HEK293 (cell line): ENCODE measurements at regions not wholly inside any gene's neighbourhood (a gene's known extent, or its start where the extent isn't known, plus 50 kb on each side); places are given as distances from the start of the nearest gene placed in this dataset.

ENCODE experiments used
- CTCF ChIA-PET: fragments of 350-600 bp; formaldehyde crosslinking; extraction: SDS; loops from one replicate; lab custom pipeline; 2021; ENCODE audit warnings: antibody characterized with exemption; lab: Yijun Ruan, JAX
- POLR2A ChIA-PET: fragments of 300-600 bp; formaldehyde crosslinking; extraction: SDS; loops from one replicate; lab custom pipeline; 2020; ENCODE audit warnings: antibody characterized with exemption, inconsistent platforms; lab: Yijun Ruan, JAX
- H3K27ac ChIP-seq: fragments of 200-500 bp; sonication (Bioruptor generic); 2 replicates; pipeline ENCODE4 v1.5.1; 2014; ENCODE audit warnings: low read depth, low read length, control low read depth, inconsistent platforms; ENCODE audit errors: extremely low read depth
- H3K36me3 ChIP-seq, 2 experiments: fragments of 200-500 bp in 1 of 2; sonication (Bioruptor generic) in 1 of 2; 1 replicate in 1 of 2; 2 replicates in 1 of 2; pipeline ENCODE4 v1.5.1; 2014 to 2017; ENCODE audit warnings: inconsistent platforms in 2 of 2, low read length in 2 of 2; ENCODE audit not compliant: control insufficient read depth in 2 of 2, insufficient read depth in 1 of 2
- H3K4me1 ChIP-seq: fragments of 200-500 bp; sonication (Bioruptor generic); 2 replicates; pipeline ENCODE4 v1.5.1; 2014; ENCODE audit warnings: mild to moderate bottlenecking, low read length, inconsistent platforms; ENCODE audit not compliant: control insufficient read depth, insufficient read depth
- H3K4me3 ChIP-seq: 2 replicates; pipeline ENCODE4 v1.5.1; 2011; ENCODE audit warnings: low read depth, mild to moderate bottlenecking, control low read depth, low read length, moderate library complexity
- H3K9me3 ChIP-seq: fragments of 200-500 bp; sonication (Bioruptor generic); 2 replicates; pipeline ENCODE4 v1.5.1; 2014; ENCODE audit warnings: low read depth, low read length, inconsistent platforms; ENCODE audit not compliant: control insufficient read depth, insufficient read depth
- GLI4 ChIP-seq: fragments of 450-650 bp; formaldehyde crosslinking; IDR thresholded peaks from 2 replicates; pipeline ENCODE4 v1.5.1; 2016; ENCODE audit warnings: missing biosample characterization, missing genetic modification characterization
- OVOL3 ChIP-seq: fragments of 450-650 bp; formaldehyde crosslinking; IDR thresholded peaks from 2 replicates; pipeline ENCODE4 v1.5.1; 2016; ENCODE audit warnings: missing biosample characterization, missing genetic modification characterization
- PRDM1 ChIP-seq: fragments of 450-650 bp; formaldehyde crosslinking; IDR thresholded peaks from 2 replicates; pipeline ENCODE4; 2016; ENCODE audit warnings: missing biosample characterization, missing genetic modification characterization
- PRDM4 ChIP-seq: fragments of 450-650 bp; formaldehyde crosslinking; IDR thresholded peaks from 2 replicates; pipeline ENCODE4 v1.5.1; 2017; ENCODE audit warnings: missing biosample characterization, missing genetic modification characterization
- ZBTB21 ChIP-seq: fragments of 450-650 bp; formaldehyde crosslinking; IDR thresholded peaks from 2 replicates; pipeline ENCODE4 v1.5.1; 2017; ENCODE audit warnings: missing biosample characterization, missing genetic modification characterization
- ZFHX2 ChIP-seq: fragments of 450-650 bp; formaldehyde crosslinking; conservative IDR thresholded peaks from 2 replicates; pipeline ENCODE4 v1.5.1; 2016; ENCODE audit warnings: missing biosample characterization, missing genetic modification characterization
- ZNF132 ChIP-seq: fragments of 450-650 bp; formaldehyde crosslinking; IDR thresholded peaks from 2 replicates; pipeline ENCODE4 v1.5.1; 2017; ENCODE audit warnings: missing biosample characterization, missing genetic modification characterization, borderline replicate concordance
- ZNF184 ChIP-seq: fragments of 450-650 bp; IDR thresholded peaks from 2 replicates; pipeline ENCODE4 v1.5.1; 2018; ENCODE audit warnings: missing biosample characterization, mild to moderate bottlenecking, missing genetic modification characterization
- ZNF274 ChIP-seq, 2 experiments: fragments of 200-500 bp in 1 of 2; fragments of 450-650 bp in 1 of 2; sonication (Bioruptor generic) in 1 of 2; formaldehyde crosslinking in 1 of 2; IDR thresholded peaks; 2 replicates each; pipeline versions ENCODE4 v1.5.1 to v1.6.1; 2014 to 2016; ENCODE audit warnings: borderline replicate concordance in 1 of 2, inconsistent platforms in 1 of 2, low read length in 1 of 2, missing biosample characterization in 1 of 2, missing genetic modification characterization in 1 of 2
- ZNF280D ChIP-seq: fragments of 450-650 bp; formaldehyde crosslinking; IDR thresholded peaks from 2 replicates; pipeline ENCODE4 v1.5.1; 2016; ENCODE audit warnings: missing biosample characterization, missing genetic modification characterization
- ZNF302 ChIP-seq: fragments of 450-650 bp; formaldehyde crosslinking; IDR thresholded peaks from 2 replicates; pipeline ENCODE4 v1.5.1; 2016; ENCODE audit warnings: missing biosample characterization, missing genetic modification characterization, low read depth
- ZNF350 ChIP-seq: fragments of 450-650 bp; formaldehyde crosslinking; IDR thresholded peaks from 2 replicates; pipeline ENCODE4 v1.5.0; 2017; ENCODE audit warnings: missing biosample characterization, mild to moderate bottlenecking, missing genetic modification characterization
- ZNF426 ChIP-seq: fragments of 450-650 bp; formaldehyde crosslinking; IDR thresholded peaks from 2 replicates; pipeline ENCODE4 v1.5.1; 2017; ENCODE audit warnings: missing biosample characterization, missing genetic modification characterization, mild to moderate bottlenecking, inconsistent platforms, moderate library complexity
- ZNF529 ChIP-seq: fragments of 450-650 bp; formaldehyde crosslinking; IDR thresholded peaks from 2 replicates; pipeline ENCODE4 v1.5.1; 2017; ENCODE audit warnings: missing genetic modification characterization, missing biosample characterization; ENCODE audit not compliant: insufficient replicate concordance
- ZNF555 ChIP-seq: fragments of 450-650 bp; formaldehyde crosslinking; conservative IDR thresholded peaks from 2 replicates; pipeline ENCODE4 v1.5.1; 2017; ENCODE audit warnings: missing biosample characterization, mild to moderate bottlenecking, missing genetic modification characterization, inconsistent platforms
- ZNF621 ChIP-seq: fragments of 450-650 bp; formaldehyde crosslinking; IDR thresholded peaks from 2 replicates; pipeline ENCODE4 v1.5.1; 2017; ENCODE audit warnings: missing biosample characterization, missing genetic modification characterization
- TF ChIP-seq, protein P1 (sequence below): fragments of 450-650 bp; formaldehyde crosslinking; IDR thresholded peaks from 2 replicates; pipeline ENCODE4 v1.5.1; 2016; ENCODE audit warnings: missing biosample characterization, missing genetic modification characterization
- TF ChIP-seq, protein P2 (sequence below): fragments of 450-650 bp; formaldehyde crosslinking; IDR thresholded peaks from 2 replicates; pipeline ENCODE4 v1.5.1; 2016; ENCODE audit warnings: missing biosample characterization, missing genetic modification characterization

GRCh38 chr7:119684763-119685162, 588.2 kb upstream of the KCND2 start:
- Histone ChIP-seq H3K4me3 (no peak overlapping the region), H3K36me3 (no peaks in the 10 kb centered on the region), H3K4me1 (no peaks in the 10 kb centered on the region), H3K9me3 (no peaks in the 10 kb centered on the region), H3K27ac (no peak overlapping the region)
- CTCF ChIA-PET = no interaction called here
- POLR2A ChIA-PET = no interaction called here
- TF ChIP-seq PRDM1 (tag by site-specific recombination) (no peak), ZNF184 (tag by site-specific recombination) (no peak), ZNF621 (tag by site-specific recombination) (no peak), ZNF555 (tag by site-specific recombination) (no peak), ZNF350 (tag by site-specific recombination) (no peak), ZNF274 (IDR thresholded peaks at IDR 0.05; ENCODE audit: low read length) (no peak), ZNF274 (tag by site-specific recombination; IDR thresholded peaks at IDR 0.05; ENCODE audit: borderline replicate concordance) (no peak), ZNF280D (no peak), ZNF132 (no peak), GLI4 (tag by site-specific recombination) (no peak), ZNF426 (tag by site-specific recombination) (no peak), ZFHX2 (tag by site-specific recombination) (no peak), ZNF529 (tag by site-specific recombination) (no peak), PRDM4 (tag by site-specific recombination) (no peak), OVOL3 (tag by site-specific recombination) (no peak), ZNF302 (tag by site-specific recombination) (no peak), ZBTB21 (no peak)
- TF ChIP-seq, protein P1, sequence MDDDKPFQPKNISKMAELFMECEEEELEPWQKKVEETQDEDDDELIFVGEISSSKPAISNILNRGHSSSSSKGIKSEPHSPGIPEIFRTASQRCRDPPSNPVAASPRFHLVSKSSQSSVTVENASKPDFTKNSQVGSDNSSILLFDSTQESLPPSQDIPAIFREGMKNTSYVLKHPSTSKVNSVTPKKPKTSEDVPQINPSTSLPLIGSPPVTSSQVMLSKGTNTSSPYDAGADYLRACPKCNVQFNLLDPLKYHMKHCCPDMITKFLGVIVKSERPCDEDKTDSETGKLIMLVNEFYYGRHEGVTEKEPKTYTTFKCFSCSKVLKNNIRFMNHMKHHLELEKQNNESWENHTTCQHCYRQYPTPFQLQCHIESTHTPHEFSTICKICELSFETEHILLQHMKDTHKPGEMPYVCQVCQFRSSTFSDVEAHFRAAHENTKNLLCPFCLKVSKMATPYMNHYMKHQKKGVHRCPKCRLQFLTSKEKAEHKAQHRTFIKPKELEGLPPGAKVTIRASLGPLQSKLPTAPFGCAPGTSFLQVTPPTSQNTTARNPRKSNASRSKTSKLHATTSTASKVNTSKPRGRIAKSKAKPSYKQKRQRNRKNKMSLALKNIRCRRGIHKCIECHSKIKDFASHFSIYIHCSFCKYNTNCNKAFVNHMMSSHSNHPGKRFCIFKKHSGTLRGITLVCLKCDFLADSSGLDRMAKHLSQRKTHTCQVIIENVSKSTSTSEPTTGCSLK (tag by site-specific recombination) = no peak
- TF ChIP-seq, protein P2, sequence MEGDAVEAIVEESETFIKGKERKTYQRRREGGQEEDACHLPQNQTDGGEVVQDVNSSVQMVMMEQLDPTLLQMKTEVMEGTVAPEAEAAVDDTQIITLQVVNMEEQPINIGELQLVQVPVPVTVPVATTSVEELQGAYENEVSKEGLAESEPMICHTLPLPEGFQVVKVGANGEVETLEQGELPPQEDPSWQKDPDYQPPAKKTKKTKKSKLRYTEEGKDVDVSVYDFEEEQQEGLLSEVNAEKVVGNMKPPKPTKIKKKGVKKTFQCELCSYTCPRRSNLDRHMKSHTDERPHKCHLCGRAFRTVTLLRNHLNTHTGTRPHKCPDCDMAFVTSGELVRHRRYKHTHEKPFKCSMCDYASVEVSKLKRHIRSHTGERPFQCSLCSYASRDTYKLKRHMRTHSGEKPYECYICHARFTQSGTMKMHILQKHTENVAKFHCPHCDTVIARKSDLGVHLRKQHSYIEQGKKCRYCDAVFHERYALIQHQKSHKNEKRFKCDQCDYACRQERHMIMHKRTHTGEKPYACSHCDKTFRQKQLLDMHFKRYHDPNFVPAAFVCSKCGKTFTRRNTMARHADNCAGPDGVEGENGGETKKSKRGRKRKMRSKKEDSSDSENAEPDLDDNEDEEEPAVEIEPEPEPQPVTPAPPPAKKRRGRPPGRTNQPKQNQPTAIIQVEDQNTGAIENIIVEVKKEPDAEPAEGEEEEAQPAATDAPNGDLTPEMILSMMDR (tag by site-specific recombination) = no peak
